Esophagus (tissue), 2 donors: ENCODE measurements at regions not wholly inside any gene's neighbourhood (a gene's known extent, or its start where the extent isn't known, plus 50 kb on each side); places are given as distances from the start of the nearest gene placed in this dataset.
"Not testable (repeated sequence)": the region's sequence is repeated elsewhere in the genome, so short reads cannot be mapped to it uniquely, and the experiment has no call there.

Experiments used
- H3K27ac ChIP-seq, 2 donors: one replicate each; pipeline ENCODE4 v1.5.1; 2013; ENCODE audit warnings: low read depth in 2 of 2, mild to moderate bottlenecking in 2 of 2, inconsistent platforms in 1 of 2, low read length in 1 of 2, moderate library complexity in 1 of 2
- H3K27me3 ChIP-seq, 2 donors: one replicate each; pipeline ENCODE4 v1.6.1; 2013; ENCODE audit warnings: low read length in 2 of 2, control low read depth in 1 of 2, mild to moderate bottlenecking in 1 of 2; ENCODE audit not compliant: insufficient read depth in 2 of 2, control insufficient read depth in 1 of 2
- H3K36me3 ChIP-seq, 2 donors: one replicate each; pipeline ENCODE4 v1.6.1; 2013; ENCODE audit warnings: low read length in 1 of 2; ENCODE audit not compliant: control insufficient read depth in 2 of 2, insufficient read depth in 2 of 2
- H3K4me1 ChIP-seq, 2 donors: one replicate each; pipeline ENCODE4 v1.6.1; 2013; ENCODE audit warnings: low read length in 1 of 2; ENCODE audit not compliant: control insufficient read depth in 2 of 2, insufficient read depth in 2 of 2
- H3K4me3 ChIP-seq, 2 donors: one replicate each; pipeline ENCODE4 v1.5.1; 2013; ENCODE audit warnings: low read length in 2 of 2, mild to moderate bottlenecking in 2 of 2, low read depth in 1 of 2, moderate library complexity in 1 of 2
- H3K9me3 ChIP-seq, 2 donors: one replicate each; pipeline ENCODE4 v1.6.1; 2013; ENCODE audit warnings: mild to moderate bottlenecking in 2 of 2, low read depth in 1 of 2, low read length in 1 of 2, moderate library complexity in 1 of 2; ENCODE audit not compliant: control insufficient read depth in 2 of 2, insufficient read depth in 1 of 2
- WGBS, 2 donors: extraction: QIAGEN DNeasy Blood & Tissue Kit; methylation state at CpG; one replicate each; pipeline ENCODE4 v1.1.7; 2013; 5-methylcytosine and 5-hydroxymethylcytosine counted together
- donor health status: healthy with polysubstance abuse.
- donor health status: Bipolar disorder and iron deficiency.

- WGBS, 2 donors = 42 to 57% methylated on average over 5 of the region's 5 CpGs
Observed at GRCh38 chr7:114793155-114793845, 128.6 kb upstream of the MDFIC start.

DNA sequence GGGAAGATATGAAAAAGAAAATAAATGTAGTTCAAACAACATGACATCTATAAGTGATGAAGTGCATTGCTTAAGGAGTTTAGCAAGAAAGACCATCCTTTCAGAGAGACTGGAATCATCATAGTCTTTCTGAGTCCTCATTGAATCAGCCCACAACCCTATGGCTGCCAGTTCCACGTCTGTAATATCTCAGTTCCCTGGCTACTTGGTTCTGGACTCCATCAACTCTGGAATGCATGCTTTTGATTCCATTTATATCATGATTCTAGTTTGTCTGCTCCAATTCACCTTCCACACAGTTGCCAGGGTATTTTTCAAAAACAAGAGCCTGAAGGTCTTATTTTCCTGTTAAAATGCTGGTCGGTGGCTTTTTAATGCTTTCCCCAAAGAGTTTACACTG lies 126.4 kb upstream of the MDFIC start:
- WGBS, 2 donors = 65 to 74% methylated on average over 2 of the region's 2 CpGs
- Histone ChIP-seq H3K27me3 (no peaks in the 10 kb centered on the region), H3K27ac (no peak overlapping the region), H3K4me3 (no peak overlapping the region), H3K9me3 (no peaks in the 10 kb centered on the region), H3K36me3 (no peaks in the 10 kb centered on the region), H3K4me1 (no peaks in the 10 kb centered on the region)

More at GRCh38 chr7:114793155-114793845, 128.6 kb upstream of the MDFIC start:
- Histone ChIP-seq H3K9me3 (no peaks in the 10 kb centered on the region), H3K27ac (no peak overlapping the region), H3K4me3 (no peak overlapping the region), H3K36me3 (no peaks in the 10 kb centered on the region), H3K4me1 (no peaks in the 10 kb centered on the region), H3K27me3 (no peaks in the 10 kb centered on the region)

- H3K4me1 ChIP-seq = no peaks in the 10 kb centered on the region
- H3K9me3 ChIP-seq = no peaks in the 10 kb centered on the region
- 71 to 80% methylated on average over 4 of the region's 4 CpGs for WGBS, 2 donors
- H3K36me3 ChIP-seq = no peaks in the 10 kb centered on the region
- H3K27ac ChIP-seq = no peak overlapping the region
- no peaks in the 10 kb centered on the region for H3K27me3 ChIP-seq
- H3K4me3 ChIP-seq = no peak overlapping the region
Observed at GRCh38 chr7:114799628-114800028, 122.3 kb upstream of the MDFIC start.

GRCh38 chr7:114802632-114803031 lies 119.3 kb upstream of the MDFIC start:
- Histone ChIP-seq H3K4me1 (no peaks in the 10 kb centered on the region), H3K9me3 (no peaks in the 10 kb centered on the region), H3K27me3 (no peaks in the 10 kb centered on the region), H3K36me3 (no peaks in the 10 kb centered on the region), H3K27ac (no peak overlapping the region), H3K4me3 (no peak overlapping the region)
- WGBS, 2 donors = 61 to 81% methylated on average over 4 of the region's 4 CpGs

DNA sequence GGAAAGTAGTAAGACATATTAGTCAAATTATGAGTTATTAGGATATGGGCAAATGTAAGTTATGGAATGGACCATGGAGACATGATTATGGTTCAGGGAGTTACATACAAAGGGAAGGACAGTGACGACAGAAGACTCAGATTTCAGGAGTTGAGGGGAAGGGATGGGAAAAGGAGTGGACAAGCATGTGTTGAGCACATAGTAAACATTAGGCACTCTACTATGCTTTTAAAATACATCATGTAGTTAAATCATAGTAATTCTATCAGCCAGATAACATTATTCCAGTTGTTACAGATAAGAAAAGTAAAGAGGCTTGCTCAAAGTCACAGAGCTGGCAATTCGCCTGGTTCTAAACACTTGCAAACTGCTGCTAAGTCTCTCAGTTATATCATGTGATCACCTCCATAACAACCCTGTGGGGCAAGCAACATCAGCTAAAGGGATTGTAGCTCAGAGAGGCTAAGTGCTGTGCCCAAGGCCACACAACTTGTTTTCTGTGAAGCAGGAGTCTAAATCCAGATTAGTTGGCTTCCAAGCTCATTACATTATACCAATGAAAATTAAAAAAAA lies 115.2 kb upstream of the MDFIC start:
- H3K4me3 ChIP-seq = no peak overlapping the region
- no peaks in the 10 kb centered on the region for H3K27me3 ChIP-seq
- no peaks in the 10 kb centered on the region for H3K9me3 ChIP-seq
- no peaks in the 10 kb centered on the region for H3K36me3 ChIP-seq
- no peak overlapping the region for H3K27ac ChIP-seq
- WGBS, 2 donors = 63 to 91% methylated on average over 2 of the region's 2 CpGs
- H3K4me1 ChIP-seq = no peaks in the 10 kb centered on the region

DNA sequence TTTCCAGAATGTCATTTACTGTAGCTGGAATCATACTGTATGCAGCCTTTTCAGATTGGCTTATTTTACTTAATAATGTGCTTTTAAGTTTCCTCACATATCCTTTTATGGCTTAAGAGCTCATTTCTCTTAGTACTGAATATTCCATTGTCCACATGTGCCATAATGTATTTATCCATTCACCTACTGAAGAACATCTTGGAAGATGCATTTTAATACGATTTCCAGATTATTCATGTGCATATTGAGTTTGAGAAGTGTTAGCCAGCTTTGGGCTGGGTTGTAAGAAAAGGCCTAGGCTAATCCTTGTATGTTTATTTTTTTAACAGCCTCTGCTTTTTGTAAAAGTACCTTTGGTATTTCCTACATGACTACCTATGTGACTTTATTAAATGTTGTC lies 109.3 kb upstream of the MDFIC start:
- Histone ChIP-seq H3K27me3 (no peaks in the 10 kb centered on the region), H3K27ac (no peak overlapping the region), H3K4me1 (no peaks in the 10 kb centered on the region), H3K4me3 (no peak overlapping the region), H3K9me3 (no peaks in the 10 kb centered on the region), H3K36me3 (no peaks in the 10 kb centered on the region)
- 78 to 84% methylated on average over 1 of the region's 1 CpG for WGBS, 2 donors

DNA sequence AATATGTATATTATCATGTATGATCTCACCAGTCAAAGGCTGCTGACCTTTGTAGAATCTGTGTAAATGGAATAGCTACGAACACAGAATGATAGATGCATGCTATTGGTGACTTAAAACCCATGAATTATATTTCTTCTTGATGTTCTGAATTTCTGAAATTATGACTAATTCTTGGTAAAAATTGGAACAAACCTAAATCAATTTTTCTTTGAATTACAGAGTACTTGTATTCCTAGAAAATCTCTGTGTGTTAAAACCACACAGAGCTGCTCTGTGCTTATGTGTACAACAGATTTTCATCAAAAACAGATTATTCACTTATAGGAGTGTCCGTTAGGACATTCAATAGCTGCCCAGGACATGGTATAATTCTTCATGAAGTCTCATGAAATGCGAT lies 108.3 kb upstream of the MDFIC start:
- Histone ChIP-seq H3K9me3 (no peaks in the 10 kb centered on the region), H3K4me3 (no peak overlapping the region), H3K36me3 (no peaks in the 10 kb centered on the region), H3K4me1 (no peaks in the 10 kb centered on the region), H3K27me3 (no peaks in the 10 kb centered on the region), H3K27ac (no peak overlapping the region)
- 74 to 78% methylated on average over 3 of the region's 3 CpGs for WGBS, 2 donors

DNA sequence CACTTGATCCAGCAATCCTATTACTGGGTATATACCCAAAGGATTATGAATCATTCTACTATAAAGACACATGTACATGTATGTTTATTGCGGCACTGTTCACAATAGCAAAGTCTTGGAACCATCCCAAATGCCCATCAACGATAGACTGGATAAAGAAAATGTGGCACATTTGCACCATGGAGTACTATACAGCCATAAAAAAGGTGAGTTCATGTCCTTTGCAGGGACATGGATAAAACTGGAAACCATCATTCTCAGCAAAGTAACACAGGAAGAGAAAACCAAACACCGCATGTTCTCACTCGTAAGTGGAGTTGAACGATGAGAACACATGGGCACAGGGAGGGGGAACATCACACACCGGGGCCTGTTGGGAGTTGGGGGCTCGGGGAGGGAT lies 104.9 kb upstream of the MDFIC start:
- H3K27ac ChIP-seq, H3K4me3 ChIP-seq, H3K4me1 ChIP-seq, H3K9me3 ChIP-seq, H3K27me3 ChIP-seq, H3K36me3 ChIP-seq: not testable (repeated sequence)
- 96% methylated on average over 7 of the region's 7 CpGs for WGBS, 2 donors

- H3K27me3 ChIP-seq = no peaks in the 10 kb centered on the region
- H3K9me3 ChIP-seq = no peaks in the 10 kb centered on the region
- peaks cover 3% of the 10 kb centered on the region in 2 donors for H3K4me1 ChIP-seq
- H3K27ac ChIP-seq = no peak overlapping the region
- no peaks in the 10 kb centered on the region for H3K36me3 ChIP-seq
- H3K4me3 ChIP-seq = no peak overlapping the region
- 69 to 84% methylated on average over 3 of the region's 3 CpGs for WGBS, 2 donors
Observed at GRCh38 chr7:114818501-114818900, 103.4 kb upstream of the MDFIC start.
